Effector memory CD4-positive, alpha-beta T cell (primary cell): ENCODE measurements at regions not wholly inside any gene's neighbourhood (a gene's known extent, or its start where the extent isn't known, plus 50 kb on each side); places are given as distances from the start of the nearest gene placed in this dataset.
"Not testable (repeated sequence)": the region's sequence is repeated elsewhere in the genome, so short reads cannot be mapped to it uniquely, and the experiment has no call there.

Experiments used
- DNase-seq, 3 donors: peaks; one replicate each; pipeline ENCODE4 v3.0.0-alpha.2; 2020
- H3K27ac ChIP-seq: 2 replicates; pipeline ENCODE4 v1.7.0; 2013; ENCODE audit warnings: mild to moderate bottlenecking, low read length, moderate library complexity; ENCODE audit not compliant: insufficient read depth, poor library complexity, severe bottlenecking
- H3K27me3 ChIP-seq: replicated peaks from 2 replicates; pipeline ENCODE4 v1.7.0; 2013; ENCODE audit warnings: mild to moderate bottlenecking, low read length; ENCODE audit not compliant: insufficient read depth, control insufficient read depth, poor library complexity, severe bottlenecking
- H3K36me3 ChIP-seq: 2 replicates; pipeline ENCODE4 v1.7.0; 2013; ENCODE audit warnings: mild to moderate bottlenecking, low read length, moderate library complexity; ENCODE audit not compliant: control insufficient read depth, insufficient read depth
- H3K4me1 ChIP-seq: 2 replicates; pipeline ENCODE4 v1.7.0; 2013; ENCODE audit warnings: low read length, mild to moderate bottlenecking; ENCODE audit not compliant: control insufficient read depth, insufficient read depth, poor library complexity, severe bottlenecking
- H3K4me3 ChIP-seq: 2 replicates; pipeline ENCODE4 v1.7.0; 2013; ENCODE audit warnings: low read length, low read depth, mild to moderate bottlenecking; ENCODE audit not compliant: insufficient read depth, poor library complexity, severe bottlenecking
- H3K9me3 ChIP-seq: 2 replicates; pipeline ENCODE4 v1.7.0; 2013; ENCODE audit warnings: mild to moderate bottlenecking, low read length, moderate library complexity; ENCODE audit not compliant: control insufficient read depth

GRCh38 chr9:41772541-41772940 is 356.7 kb downstream of the CNTNAP3B start:
- H3K4me3 ChIP-seq, H3K27me3 ChIP-seq, DNase-seq, H3K9me3 ChIP-seq, H3K4me1 ChIP-seq, H3K36me3 ChIP-seq, H3K27ac ChIP-seq: not testable (repeated sequence)

GRCh38 chr9:41771693-41772092 is 357.5 kb downstream of the CNTNAP3B start:
- not testable (repeated sequence) for H3K36me3 ChIP-seq, H3K27me3 ChIP-seq, H3K4me3 ChIP-seq, H3K27ac ChIP-seq, H3K9me3 ChIP-seq, H3K4me1 ChIP-seq, DNase-seq

DNA sequence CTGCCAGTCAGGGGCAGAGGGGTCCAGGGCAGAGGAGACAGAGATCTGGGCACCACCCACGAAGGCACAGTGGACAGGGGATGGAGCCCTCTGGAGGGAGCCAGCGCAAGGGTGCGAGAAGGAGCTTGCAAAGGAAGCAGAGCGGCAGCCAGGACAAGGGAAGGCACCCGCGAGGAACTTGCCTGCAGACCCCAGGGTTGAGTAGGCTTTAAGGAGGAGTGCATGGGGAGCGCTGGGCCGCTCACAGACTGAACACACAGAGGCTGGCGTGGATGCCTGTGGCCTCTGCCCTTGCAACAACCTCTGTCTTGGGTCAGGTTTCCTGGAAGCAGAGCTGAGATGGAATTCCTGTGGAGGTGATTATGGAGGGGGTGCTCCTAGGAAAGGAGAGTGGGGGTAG is 374.4 kb downstream of the CNTNAP3B start:
- H3K4me3 ChIP-seq, DNase-seq, H3K9me3 ChIP-seq, H3K4me1 ChIP-seq, H3K36me3 ChIP-seq, H3K27ac ChIP-seq, H3K27me3 ChIP-seq: not testable (repeated sequence)

DNA sequence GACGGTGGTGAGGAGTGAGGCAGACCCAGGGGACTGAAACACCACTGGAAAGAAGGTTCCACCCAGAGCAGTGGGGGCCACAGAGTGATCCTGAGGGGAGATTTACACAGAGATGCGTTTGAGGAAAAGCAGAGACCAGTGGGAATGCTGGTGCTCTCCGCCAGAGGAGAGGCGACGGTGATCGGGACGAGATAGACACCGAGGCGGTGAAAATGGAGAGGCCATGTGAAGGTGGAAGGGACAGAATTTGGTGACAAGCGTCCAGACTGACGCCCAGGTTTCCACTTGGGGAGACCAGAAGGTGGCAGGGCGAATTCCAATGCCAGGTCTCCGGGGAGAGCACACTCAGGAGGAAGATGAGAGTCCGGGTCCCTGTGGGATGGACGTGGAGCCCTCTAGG is 374.8 kb downstream of the CNTNAP3B start:
- not testable (repeated sequence) for H3K27ac ChIP-seq, H3K9me3 ChIP-seq, H3K4me1 ChIP-seq, H3K4me3 ChIP-seq, DNase-seq, H3K36me3 ChIP-seq, H3K27me3 ChIP-seq

DNA sequence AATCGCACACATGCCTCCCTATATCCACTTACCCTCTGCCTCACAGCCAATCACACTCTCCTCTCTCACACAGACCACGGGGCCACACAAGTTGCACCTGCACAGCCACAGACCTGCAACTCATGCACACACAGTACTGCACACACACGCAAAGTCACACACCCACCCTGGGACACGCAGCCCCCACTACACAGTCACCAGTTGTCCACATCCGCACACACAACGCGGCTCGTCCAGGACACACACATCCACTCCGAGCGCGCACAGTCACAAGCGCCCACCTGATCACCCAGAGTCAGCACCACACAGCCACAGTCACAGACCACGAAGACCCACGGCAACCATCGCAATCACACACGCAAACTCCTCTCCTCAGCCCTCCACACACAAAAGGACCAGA is 387.3 kb downstream of the CNTNAP3B start:
- not testable (repeated sequence) for DNase-seq, H3K36me3 ChIP-seq

DNA sequence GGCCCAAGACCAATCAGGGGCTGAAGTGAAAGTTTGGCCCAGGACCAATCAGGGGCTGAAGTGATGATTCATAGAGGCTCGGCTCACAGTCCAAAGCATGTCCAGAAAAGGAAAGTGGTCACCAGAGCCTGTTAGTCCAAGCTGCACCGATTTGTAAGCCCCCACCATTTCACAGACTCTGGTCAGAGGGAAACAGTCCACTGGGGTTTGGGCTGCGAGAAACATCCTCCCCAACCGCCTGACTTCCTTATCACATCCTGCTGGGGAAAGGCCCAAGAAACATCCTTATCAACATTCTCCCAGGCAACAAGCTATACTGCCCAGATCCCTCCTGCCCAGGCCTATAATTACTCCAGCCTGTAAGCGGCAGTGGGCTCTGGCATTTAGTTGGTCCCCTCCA is 388.1 kb downstream of the CNTNAP3B start:
- not testable (repeated sequence) for DNase-seq, H3K4me1 ChIP-seq, H3K27me3 ChIP-seq, H3K36me3 ChIP-seq, H3K9me3 ChIP-seq, H3K27ac ChIP-seq, H3K4me3 ChIP-seq

More for the DNA sequence above, 387.3 kb downstream of the CNTNAP3B start:
- not testable (repeated sequence) for H3K4me1 ChIP-seq, H3K4me3 ChIP-seq, H3K27ac ChIP-seq, H3K27me3 ChIP-seq, H3K9me3 ChIP-seq

- H3K36me3 ChIP-seq, H3K4me1 ChIP-seq, H3K9me3 ChIP-seq, H3K27ac ChIP-seq, DNase-seq, H3K27me3 ChIP-seq, H3K4me3 ChIP-seq: not testable (repeated sequence)
Observed at GRCh38 chr9:41738681-41739080, 390.5 kb downstream of the CNTNAP3B start.

DNA sequence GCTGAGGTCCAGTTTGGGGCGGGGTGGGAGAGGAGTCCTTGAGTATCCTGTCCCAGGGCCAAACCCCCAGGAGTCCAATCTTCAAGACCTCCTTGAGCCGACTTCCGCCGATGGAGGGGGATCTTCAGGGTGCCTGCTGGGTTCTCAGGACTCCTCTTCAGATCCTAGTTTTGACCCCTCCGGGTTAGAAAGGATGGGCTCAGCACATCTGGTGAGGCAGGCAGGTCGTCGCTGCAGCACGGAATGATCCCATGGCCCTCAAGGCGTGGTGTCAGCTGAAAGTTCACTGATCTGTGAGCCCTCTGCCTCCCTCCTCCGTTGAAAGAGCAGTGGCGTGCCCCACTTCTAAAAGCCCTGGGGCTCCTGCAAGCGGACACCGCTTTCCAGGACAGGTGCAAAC is 430.0 kb downstream of the CNTNAP3B start:
- not testable (repeated sequence) for H3K4me3 ChIP-seq, H3K9me3 ChIP-seq, DNase-seq, H3K27ac ChIP-seq, H3K36me3 ChIP-seq, H3K4me1 ChIP-seq, H3K27me3 ChIP-seq

GRCh38 chr9:41697080-41697479 is 432.1 kb downstream of the CNTNAP3B start:
- not testable (repeated sequence) for H3K27me3 ChIP-seq, H3K9me3 ChIP-seq, H3K4me3 ChIP-seq, H3K27ac ChIP-seq, H3K4me1 ChIP-seq, H3K36me3 ChIP-seq, DNase-seq

DNA sequence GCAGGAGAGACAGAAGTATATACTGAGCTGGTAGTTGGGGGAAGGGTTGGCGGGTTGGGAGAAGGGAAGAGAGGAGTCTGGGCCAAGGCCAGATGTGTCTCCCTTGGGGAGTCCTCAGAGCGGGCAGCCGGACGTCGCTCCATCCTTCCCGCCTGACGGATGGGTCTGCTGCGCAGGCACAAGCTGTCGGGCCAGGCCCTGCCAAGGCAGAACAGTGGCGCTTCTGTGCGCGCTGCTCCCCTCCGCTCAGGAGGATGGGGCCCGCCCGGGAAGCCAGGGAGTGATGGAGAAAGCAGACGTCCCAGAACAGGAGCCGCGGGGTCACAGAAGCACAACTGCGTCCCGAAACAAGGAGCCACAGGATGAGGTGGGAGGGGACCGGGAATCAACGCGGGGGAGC is 449.9 kb downstream of the CNTNAP3B start:
- H3K36me3 ChIP-seq, H3K27ac ChIP-seq, H3K4me1 ChIP-seq, H3K9me3 ChIP-seq, DNase-seq, H3K4me3 ChIP-seq, H3K27me3 ChIP-seq: not testable (repeated sequence)

DNA sequence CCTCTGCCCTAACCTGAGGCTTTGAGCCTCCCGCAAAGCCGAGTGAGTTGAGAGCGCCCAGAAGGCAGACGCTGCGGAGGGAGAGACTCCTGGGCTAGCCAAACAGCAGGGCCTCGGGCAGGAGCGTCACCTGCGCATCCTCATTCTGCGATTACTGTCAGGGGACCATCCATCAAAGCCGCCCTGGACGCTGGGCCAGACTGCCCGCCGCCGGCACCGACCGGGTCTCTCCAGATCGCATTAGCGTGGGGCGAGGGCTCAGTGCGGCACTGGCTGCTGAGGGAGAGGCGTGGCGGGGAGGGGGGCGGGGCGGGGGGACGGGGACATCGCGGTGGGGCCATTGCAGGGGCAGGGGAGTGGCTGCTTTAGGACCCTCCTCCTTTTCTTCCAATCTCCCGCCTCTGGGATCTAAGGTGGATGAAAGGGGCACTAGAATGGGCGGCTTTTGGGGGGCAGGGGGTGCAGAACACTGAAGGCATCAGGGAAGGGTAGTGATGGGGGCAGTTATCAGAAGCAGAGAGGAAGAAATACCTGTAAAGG is 465.7 kb downstream of the CNTNAP3B start:
- not testable (repeated sequence) for H3K9me3 ChIP-seq, H3K36me3 ChIP-seq, H3K27me3 ChIP-seq, DNase-seq, H3K27ac ChIP-seq, H3K4me1 ChIP-seq, H3K4me3 ChIP-seq
